Dendritic cell treated with granulocyte-macrophage colony-stimulating factor and Interleukin-4, amounts not matched to agents 40 ng/mL and 50 ng/mL, for 4 days (primary cell): ENCODE measurements at regions not wholly inside any gene's neighbourhood (a gene's known extent, or its start where the extent isn't known, plus 50 kb on each side); places are given as distances from the start of the nearest gene placed in this dataset.

Source experiments
- H3K27ac Mint-ChIP-seq: one replicate; pipeline ENCODE4 v1.8.0; 2022; ENCODE audit warnings: mild to moderate bottlenecking, mixed read lengths
- H3K27me3 Mint-ChIP-seq: one replicate; pipeline ENCODE4 v1.8.0; 2022; ENCODE audit warnings: mild to moderate bottlenecking, mixed read lengths
- H3K36me3 Mint-ChIP-seq: one replicate; pipeline ENCODE4 v1.8.0; 2022; ENCODE audit warnings: low read depth, mixed read lengths
- H3K4me1 Mint-ChIP-seq: one replicate; pipeline ENCODE4 v1.8.0; 2022; ENCODE audit warnings: low read depth, mixed read lengths
- H3K4me3 Mint-ChIP-seq: one replicate; pipeline ENCODE4 v1.8.0; 2022; ENCODE audit warnings: mild to moderate bottlenecking, moderate library complexity, mixed read lengths
- H3K9me3 Mint-ChIP-seq: one replicate; pipeline ENCODE4 v1.8.0; 2022; ENCODE audit warnings: mixed read lengths
- intact Hi-C: fragments of 100-400 bp; cut with micrococcal nuclease; formaldehyde crosslinking; loops from one replicate; pipeline ENCODE4 v1.15.0; 2022

DNA sequence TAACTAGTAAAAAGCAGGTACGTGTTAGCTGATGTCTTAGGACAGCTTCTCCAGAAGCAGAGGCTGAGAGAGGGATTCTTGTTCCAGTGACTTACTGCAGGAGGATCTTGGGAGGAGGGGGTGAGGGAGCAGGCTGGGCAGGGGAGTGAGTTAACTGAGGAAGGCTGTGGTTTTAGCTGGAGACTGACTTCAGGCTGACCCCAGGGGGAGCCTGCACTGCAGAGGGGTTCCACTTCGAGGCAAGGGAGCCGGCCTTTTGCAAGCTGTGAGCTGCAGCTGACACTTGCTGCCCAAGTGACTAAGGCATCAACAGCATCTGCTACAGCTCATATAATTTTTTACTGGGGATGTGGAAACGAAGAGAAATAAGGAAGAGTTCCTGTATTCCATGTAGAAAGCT lies 50.4 kb upstream of the SOD1 start:
- Mint-ChIP-seq H3K27me3 (peaks cover 12% of the 10 kb centered on the region), H3K27ac (no peak overlapping the region), H3K4me1 (peaks cover 12% of the 10 kb centered on the region), H3K9me3 (peaks cover 20% of the 10 kb centered on the region), H3K4me3 (no peak overlapping the region), H3K36me3 (no peaks in the 10 kb centered on the region)
- intact Hi-C loops = loop anchor here (10.0 kb wide), 1 partner anchor 1564 kb away; no protein-coding TSS in a partner anchor

DNA sequence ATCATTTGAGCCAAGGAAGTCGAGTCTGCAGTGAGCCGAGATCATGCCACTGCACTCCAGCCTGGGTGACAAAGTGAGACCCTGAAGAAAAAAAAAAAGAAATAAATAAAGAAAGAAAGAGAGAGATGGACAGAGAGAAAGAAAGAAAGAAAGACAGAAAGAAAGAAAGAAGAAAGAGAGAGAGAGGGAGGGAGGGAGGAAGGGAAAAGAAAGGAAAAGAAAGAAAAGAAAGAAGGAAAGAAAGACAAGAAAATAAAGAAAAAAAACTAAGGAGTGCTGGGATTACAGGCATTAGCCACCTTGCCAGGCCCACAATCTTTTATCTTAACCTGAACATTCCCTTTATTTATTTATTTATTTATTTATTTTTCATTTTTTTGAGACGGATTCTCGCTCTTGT lies 51.7 kb upstream of the SOD1 start:
- intact Hi-C loops = loop anchor here (10.0 kb wide), 1 partner anchor 1563 kb away; no protein-coding TSS in a partner anchor
- Mint-ChIP-seq H3K9me3 (peaks cover 20% of the 10 kb centered on the region), H3K27me3 (peaks cover 8% of the 10 kb centered on the region), H3K4me1 (peaks cover 4% of the 10 kb centered on the region), H3K36me3 (no peaks in the 10 kb centered on the region), H3K4me3 (no peak overlapping the region), H3K27ac (no peak overlapping the region)

DNA sequence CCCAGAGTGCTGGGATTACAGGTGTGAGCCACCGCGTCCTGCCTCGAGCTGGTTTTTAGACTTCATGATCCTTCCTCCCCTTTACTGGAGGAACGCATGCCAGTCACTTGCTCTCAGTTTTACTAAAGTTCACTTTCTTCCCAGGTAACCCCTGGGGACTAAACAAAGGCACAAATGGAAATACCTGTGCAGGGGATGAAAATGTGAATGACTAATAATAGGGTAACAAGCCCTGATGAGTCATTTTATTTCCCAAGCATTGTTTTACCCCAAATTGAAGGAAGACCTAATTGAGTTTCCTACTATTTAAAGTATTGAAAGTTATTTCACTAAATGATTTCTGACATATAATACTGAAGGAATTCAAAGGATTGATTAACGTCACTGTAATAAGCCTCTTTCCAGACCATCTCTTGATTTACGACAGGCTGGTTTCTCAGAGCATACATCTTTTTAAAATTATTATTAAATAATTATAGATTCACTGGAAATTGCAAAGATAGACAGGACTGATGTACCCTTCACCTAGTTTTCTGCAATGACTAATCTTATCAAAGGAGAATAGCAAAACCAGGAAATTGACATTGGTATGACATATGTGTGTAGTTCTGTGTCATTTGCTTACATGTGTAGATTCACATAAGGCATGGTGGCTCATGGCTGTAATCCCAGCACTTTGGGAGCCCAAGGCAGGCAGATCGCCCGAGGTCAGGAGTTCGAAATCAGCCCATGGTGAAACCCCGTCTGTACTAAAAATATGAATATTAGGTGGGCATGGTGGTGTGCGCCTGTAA lies 53.2 kb upstream of the SOD1 start:
- Mint-ChIP-seq H3K4me3 (no peak overlapping the region), H3K9me3 (peaks cover 9% of the 10 kb centered on the region), H3K27me3 (peaks cover 2% of the 10 kb centered on the region), H3K27ac (no peak overlapping the region), H3K4me1 (no peaks in the 10 kb centered on the region), H3K36me3 (no peaks in the 10 kb centered on the region)
- intact Hi-C loops = loop anchor here (10.0 kb wide), 1 partner anchor 1561 kb away; no protein-coding TSS in a partner anchor

DNA sequence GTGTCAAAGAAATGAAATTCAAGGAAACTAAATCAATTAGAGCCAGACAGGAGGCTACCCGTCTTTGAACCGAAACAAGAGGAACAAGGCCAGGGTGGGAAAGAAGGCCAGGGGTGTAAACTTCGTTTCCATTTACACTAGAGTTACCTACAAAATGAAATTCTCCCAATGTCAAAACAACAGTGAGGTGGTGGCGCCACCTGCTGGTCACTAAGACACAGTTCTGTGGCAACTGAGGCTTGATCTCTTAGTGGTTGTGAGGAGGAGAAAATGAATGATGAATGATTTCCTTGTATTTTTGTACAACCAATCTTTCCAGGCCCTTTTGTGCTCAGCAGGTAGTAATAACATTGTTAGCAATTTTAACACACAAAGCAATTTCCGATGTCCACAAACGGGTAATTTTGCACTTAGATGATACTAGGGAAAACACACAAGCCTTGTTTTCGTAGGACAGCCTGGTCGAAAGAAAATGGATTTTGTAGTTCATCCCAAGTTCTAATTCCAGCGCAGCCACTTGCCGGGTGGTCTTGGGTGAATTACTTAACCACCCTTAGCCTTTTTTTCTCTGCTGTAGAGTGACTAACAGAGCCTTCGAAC lies 54.8 kb upstream of the SOD1 start:
- H3K36me3 Mint-ChIP-seq = no peaks in the 10 kb centered on the region
- H3K27me3 Mint-ChIP-seq = peaks cover 3% of the 10 kb centered on the region
- H3K4me3 Mint-ChIP-seq = no peak overlapping the region
- H3K4me1 Mint-ChIP-seq = no peaks in the 10 kb centered on the region
- no peaks in the 10 kb centered on the region for H3K9me3 Mint-ChIP-seq
- no peak overlapping the region for H3K27ac Mint-ChIP-seq
- intact Hi-C loops = loop anchor here (1.0 to 10.0 kb wide), 4 partner anchors 406 to 1560 kb away; no protein-coding TSS in a partner anchor

DNA sequence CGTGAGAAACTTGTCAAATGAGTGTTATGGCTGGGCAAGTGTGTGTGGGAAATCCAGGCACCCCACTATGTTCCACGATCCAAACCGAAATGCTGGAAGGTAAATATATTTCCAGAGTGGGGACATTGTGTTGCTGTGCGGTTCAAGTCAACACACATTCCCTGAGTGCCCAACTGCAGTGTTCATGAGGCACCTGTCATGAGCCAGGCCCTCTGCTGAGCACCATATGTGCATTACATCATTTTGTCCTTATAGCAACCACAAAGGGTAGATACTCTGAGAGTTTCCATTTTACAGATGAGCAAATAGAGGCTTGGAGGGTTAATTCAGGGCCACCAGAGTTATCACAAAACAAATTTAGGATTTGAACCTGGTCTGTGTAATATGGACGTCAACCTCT lies 59.9 kb upstream of the SOD1 start:
- Mint-ChIP-seq H3K27ac (no peak overlapping the region), H3K36me3 (no peaks in the 10 kb centered on the region), H3K27me3 (peaks cover 3% of the 10 kb centered on the region), H3K4me3 (no peak overlapping the region), H3K9me3 (no peaks in the 10 kb centered on the region), H3K4me1 (no peaks in the 10 kb centered on the region)
- intact Hi-C loops = no loop called here

DNA sequence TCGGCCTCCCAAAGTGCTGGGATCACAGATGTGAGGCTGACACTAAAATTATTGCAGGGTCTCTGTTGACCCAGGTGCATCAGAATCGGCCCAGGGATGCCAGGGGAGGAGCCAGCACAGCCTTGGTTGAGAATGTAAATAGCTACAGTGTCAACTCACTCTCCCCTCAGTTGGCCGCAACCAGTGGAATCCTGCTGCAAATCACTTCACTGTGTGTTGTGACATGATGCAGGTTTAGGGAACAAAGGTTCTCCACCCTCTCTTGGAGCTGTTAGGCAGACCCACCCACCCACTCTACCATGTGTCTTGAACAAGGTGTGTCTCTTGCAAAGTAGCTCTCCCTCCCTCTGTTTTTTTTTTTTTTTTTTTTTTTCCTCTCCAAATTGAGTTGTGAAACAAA lies 60.5 kb upstream of the SOD1 start:
- Mint-ChIP-seq H3K4me1 (no peaks in the 10 kb centered on the region), H3K27me3 (peaks cover 3% of the 10 kb centered on the region), H3K9me3 (no peaks in the 10 kb centered on the region), H3K27ac (no peak overlapping the region), H3K4me3 (no peak overlapping the region), H3K36me3 (no peaks in the 10 kb centered on the region)
- intact Hi-C loops = no loop called here

DNA sequence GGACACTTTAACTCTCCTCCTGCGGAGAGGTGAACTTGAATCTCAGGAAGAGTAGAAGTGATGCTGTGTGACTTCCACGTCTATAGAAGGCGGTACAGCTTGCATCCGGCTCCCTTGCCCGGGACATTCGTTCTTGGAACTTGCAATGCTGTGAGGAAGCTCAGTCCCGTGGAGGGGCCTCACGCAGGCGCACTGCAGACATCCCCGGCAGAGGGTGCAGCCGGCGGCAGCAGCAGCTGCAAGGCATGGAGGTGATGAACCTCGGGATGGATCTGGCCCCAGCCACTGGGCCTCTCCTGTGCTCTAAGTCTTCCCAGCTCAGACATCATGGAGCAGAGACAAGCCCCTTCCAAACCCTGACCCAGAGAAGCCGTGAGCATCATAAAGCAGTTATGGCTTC lies 61.8 kb upstream of the SOD1 start:
- Mint-ChIP-seq H3K9me3 (no peaks in the 10 kb centered on the region), H3K4me1 (no peaks in the 10 kb centered on the region)
- intact Hi-C loops = no loop called here

DNA sequence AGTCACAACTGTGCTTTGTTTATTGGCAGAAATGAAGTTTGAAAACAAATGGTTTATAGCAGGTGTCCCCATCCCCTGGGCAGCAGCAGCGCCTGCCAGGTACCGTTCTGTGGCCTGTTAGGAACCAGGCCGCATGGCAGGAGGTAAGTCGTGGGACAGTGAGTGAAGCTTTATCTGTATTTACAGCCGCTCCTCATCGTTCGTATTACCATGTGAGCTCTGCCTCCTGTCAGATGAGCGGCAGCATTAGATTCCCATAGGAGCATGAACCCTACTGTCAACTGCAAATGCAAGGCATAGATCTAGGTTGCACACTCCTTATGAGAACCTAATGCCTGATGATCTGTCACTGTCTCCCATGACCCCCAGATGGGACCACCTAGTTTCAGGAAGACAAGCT lies 63.4 kb upstream of the SOD1 start:
- H3K9me3 Mint-ChIP-seq = no peaks in the 10 kb centered on the region
- peaks cover 3% of the 10 kb centered on the region for H3K27me3 Mint-ChIP-seq
- H3K4me1 Mint-ChIP-seq = no peaks in the 10 kb centered on the region
- no peak overlapping the region for H3K27ac Mint-ChIP-seq
- no peak overlapping the region for H3K4me3 Mint-ChIP-seq
- no peaks in the 10 kb centered on the region for H3K36me3 Mint-ChIP-seq
- intact Hi-C loops = no loop called here

More for the DNA sequence above, 61.8 kb upstream of the SOD1 start:
- no peak overlapping the region for H3K27ac Mint-ChIP-seq
- peaks cover 3% of the 10 kb centered on the region for H3K27me3 Mint-ChIP-seq
- H3K36me3 Mint-ChIP-seq = no peaks in the 10 kb centered on the region
- H3K4me3 Mint-ChIP-seq = no peak overlapping the region

DNA sequence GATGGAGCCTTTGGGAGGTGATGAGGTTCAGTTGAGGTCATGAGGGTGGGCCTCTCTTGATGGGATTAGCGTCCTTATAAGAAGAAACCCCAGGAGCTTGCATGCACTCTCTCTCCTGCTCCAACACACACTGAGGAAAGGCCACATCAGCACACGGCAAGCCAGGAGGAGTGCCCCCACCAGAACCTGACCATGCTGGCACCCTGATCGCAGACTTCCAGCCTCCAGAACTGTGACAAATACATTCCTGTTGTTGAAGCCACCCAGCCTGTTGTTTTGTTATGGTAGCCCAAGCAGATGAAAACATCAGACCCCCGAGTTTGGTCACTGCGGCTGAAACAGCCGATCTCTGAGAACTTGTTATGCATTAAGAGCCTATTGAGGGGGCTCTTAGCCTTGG lies 64.8 kb upstream of the SOD1 start:
- intact Hi-C loops = no loop called here
- H3K27ac Mint-ChIP-seq = no peak overlapping the region
- no peaks in the 10 kb centered on the region for H3K4me1 Mint-ChIP-seq
- peaks cover 3% of the 10 kb centered on the region for H3K27me3 Mint-ChIP-seq
- H3K4me3 Mint-ChIP-seq = no peak overlapping the region
- no peaks in the 10 kb centered on the region for H3K9me3 Mint-ChIP-seq
- no peaks in the 10 kb centered on the region for H3K36me3 Mint-ChIP-seq

DNA sequence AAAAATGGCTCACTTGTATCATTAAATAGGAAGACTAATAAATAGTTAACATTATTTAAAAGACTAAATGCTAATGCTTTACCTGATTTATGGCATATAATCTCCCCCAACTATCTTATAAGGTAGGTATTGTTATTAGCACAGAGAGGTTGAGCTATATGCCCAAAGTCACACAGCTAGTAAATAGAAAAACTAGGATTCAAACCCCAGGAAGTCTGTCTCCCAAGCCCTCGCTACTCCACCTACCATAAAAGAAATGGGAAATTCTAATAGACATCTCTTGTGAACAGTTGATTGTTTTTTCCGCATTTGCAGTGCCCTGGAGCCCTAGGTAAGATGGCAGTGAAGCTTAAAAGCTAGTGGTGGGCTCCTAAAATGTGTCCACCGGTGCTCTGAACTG lies 65.2 kb upstream of the SOD1 start:
- H3K27me3 Mint-ChIP-seq = peaks cover 3% of the 10 kb centered on the region
- H3K36me3 Mint-ChIP-seq = no peaks in the 10 kb centered on the region
- H3K4me3 Mint-ChIP-seq = no peak overlapping the region
- no peaks in the 10 kb centered on the region for H3K4me1 Mint-ChIP-seq
- no peak overlapping the region for H3K27ac Mint-ChIP-seq
- H3K9me3 Mint-ChIP-seq = no peaks in the 10 kb centered on the region
- intact Hi-C loops = no loop called here

DNA sequence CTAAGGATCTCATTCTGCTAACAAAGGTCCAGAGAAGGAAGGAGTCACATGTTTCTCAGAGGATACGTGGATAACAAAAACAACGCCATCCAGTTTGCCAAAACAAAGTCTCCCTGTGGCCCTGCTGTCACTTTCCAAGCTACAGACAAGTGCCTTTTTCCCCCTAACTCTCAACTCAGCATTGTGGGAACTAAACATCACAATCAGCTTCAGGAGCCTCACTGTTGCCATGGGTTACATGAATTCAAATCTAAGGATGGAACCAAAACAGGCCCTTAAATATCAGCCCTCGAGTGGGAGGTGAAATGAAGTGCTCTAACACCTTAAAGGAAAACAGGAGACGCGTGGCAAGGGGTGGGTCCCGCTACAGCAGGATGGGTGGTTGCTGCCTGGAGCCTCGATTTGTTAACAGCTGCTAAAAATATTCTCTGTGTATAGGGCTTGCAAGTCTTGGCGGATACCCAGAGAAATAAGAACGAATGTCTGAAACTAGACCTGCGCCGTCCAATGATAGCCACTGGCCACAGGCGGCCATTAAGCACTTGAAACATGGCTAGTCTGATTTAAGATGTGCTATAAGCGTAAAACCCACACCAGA lies 66.4 kb upstream of the SOD1 start:
- H3K27ac Mint-ChIP-seq = no peak overlapping the region
- intact Hi-C loops = no loop called here
- no peaks in the 10 kb centered on the region for H3K36me3 Mint-ChIP-seq
- no peaks in the 10 kb centered on the region for H3K9me3 Mint-ChIP-seq
- H3K27me3 Mint-ChIP-seq = peaks cover 3% of the 10 kb centered on the region
- H3K4me1 Mint-ChIP-seq = no peaks in the 10 kb centered on the region
- H3K4me3 Mint-ChIP-seq = no peak overlapping the region

DNA sequence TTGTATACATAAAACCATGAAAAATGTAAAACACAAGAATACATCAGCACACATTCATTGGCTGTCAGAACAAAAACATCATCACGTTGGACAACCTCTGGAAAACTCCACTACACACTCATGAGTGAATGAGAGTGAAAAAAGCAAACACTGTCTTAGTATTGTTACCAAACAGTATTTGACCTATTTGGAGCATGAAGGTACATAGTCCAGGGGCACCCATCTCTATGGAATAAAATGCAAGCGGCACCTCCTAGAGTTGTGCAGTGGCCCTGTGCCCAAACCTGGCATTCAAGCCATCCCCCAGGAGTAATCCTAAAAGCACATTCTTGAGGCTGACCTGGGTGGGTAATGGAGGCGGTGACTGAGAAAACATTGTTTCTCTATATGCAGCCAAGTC lies 67.0 kb upstream of the SOD1 start:
- Mint-ChIP-seq H3K4me3 (no peak overlapping the region), H3K36me3 (no peaks in the 10 kb centered on the region), H3K4me1 (no peaks in the 10 kb centered on the region), H3K27me3 (peaks cover 2% of the 10 kb centered on the region), H3K9me3 (no peaks in the 10 kb centered on the region), H3K27ac (no peak overlapping the region)
- intact Hi-C loops = no loop called here

DNA sequence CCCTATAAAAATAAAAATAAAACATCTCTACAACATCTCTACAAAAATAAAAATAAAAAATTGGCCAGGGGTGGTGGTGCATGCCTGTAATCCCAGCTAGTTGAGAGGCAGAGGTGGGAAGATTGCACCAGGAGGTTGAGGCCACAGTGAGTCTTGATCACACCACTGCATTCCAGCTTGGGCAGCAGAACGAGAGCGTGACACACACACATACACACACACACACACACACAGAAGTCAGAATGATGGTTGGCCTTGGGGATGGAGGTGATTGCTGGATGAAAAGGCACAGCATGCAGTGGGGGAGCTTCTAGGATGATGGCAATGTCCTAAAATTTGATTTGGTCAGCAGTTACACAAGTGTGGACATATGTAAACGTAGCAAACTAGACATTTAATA lies 69.7 kb upstream of the SOD1 start:
- Mint-ChIP-seq H3K27me3 (peaks cover 4% of the 10 kb centered on the region), H3K27ac (no peak overlapping the region), H3K4me1 (no peaks in the 10 kb centered on the region), H3K36me3 (no peaks in the 10 kb centered on the region), H3K4me3 (no peak overlapping the region), H3K9me3 (no peaks in the 10 kb centered on the region)
- intact Hi-C loops = no loop called here

DNA sequence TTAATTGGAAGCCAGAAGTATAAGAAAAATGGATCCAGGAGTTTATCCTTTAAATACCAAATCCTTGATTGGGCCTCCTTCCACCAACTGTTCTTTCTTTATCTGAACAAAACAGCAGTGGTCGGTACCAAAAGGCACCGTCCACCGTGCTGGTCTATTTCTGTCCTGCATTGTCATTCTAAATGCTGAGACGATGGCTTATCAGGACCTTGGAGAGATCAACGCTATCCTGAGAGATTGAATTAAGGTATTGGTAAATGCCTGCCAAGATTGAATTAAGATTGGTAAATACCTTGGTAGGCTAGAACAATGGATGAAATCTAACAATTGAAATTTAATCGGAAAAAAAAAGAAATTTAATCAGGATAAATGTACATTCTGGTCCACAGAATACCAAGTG lies 73.4 kb upstream of the SOD1 start:
- no peaks in the 10 kb centered on the region for H3K36me3 Mint-ChIP-seq
- no peaks in the 10 kb centered on the region for H3K4me1 Mint-ChIP-seq
- peaks cover 4% of the 10 kb centered on the region for H3K27me3 Mint-ChIP-seq
- H3K4me3 Mint-ChIP-seq = no peak overlapping the region
- intact Hi-C loops = no loop called here
- no peak overlapping the region for H3K27ac Mint-ChIP-seq
- H3K9me3 Mint-ChIP-seq = no peaks in the 10 kb centered on the region
